Calu3 (cell line): ENCODE measurements at regions not wholly inside any gene's neighbourhood (a gene's known extent, or its start where the extent isn't known, plus 50 kb on each side); places are given as distances from the start of the nearest gene placed in this dataset.

Experiments used
- BruUV-seq: library from RNA; stranded (reverse); fragments of 400-500 nt; replicated peaks from 2 replicates; lab custom pipeline; 2021; lab: Mats Ljungman, UMichigan
- CTCF ChIA-PET: fragments of 300-600 bp; sonication (Branson Sonifier 250); formaldehyde crosslinking; loops from one replicate; lab custom pipeline; 2022; ENCODE audit warnings: antibody characterized with exemption; lab: Charles Lee
- DNase-seq: peaks from one replicate; pipeline ENCODE4 v3.0.0; 2022
- H3K27ac Mint-ChIP-seq: one replicate; pipeline ENCODE4 v1.8.0; 2022; ENCODE audit warnings: mixed read lengths; ENCODE audit not compliant: unreplicated experiment
- H3K27me3 Mint-ChIP-seq: one replicate; pipeline ENCODE4 v1.8.0; 2022; ENCODE audit warnings: mixed read lengths; ENCODE audit not compliant: unreplicated experiment
- H3K36me3 Mint-ChIP-seq: one replicate; pipeline ENCODE4 v1.8.0; 2022; ENCODE audit warnings: mild to moderate bottlenecking, moderate library complexity, mixed read lengths; ENCODE audit not compliant: insufficient read depth, unreplicated experiment
- H3K4me1 Mint-ChIP-seq: one replicate; pipeline ENCODE4 v1.8.0; 2022; ENCODE audit warnings: mild to moderate bottlenecking, low read depth, mixed read lengths; ENCODE audit not compliant: unreplicated experiment
- H3K4me3 Mint-ChIP-seq: one replicate; pipeline ENCODE4 v1.8.0; 2022; ENCODE audit warnings: mild to moderate bottlenecking, low read depth, moderate library complexity, mixed read lengths; ENCODE audit not compliant: unreplicated experiment
- H3K9me3 Mint-ChIP-seq: one replicate; pipeline ENCODE4 v1.8.0; 2022; ENCODE audit warnings: low read depth, mixed read lengths; ENCODE audit not compliant: unreplicated experiment
- intact Hi-C: fragments of 100-400 bp; cut with micrococcal nuclease; formaldehyde crosslinking; loops from one replicate; pipeline ENCODE4 v1.10.0; 2022; ENCODE audit not compliant: unreplicated experiment
- TF ChIP-seq, protein P1 (sequence below): fragments of 200-600 bp; IDR thresholded peaks from one replicate; pipeline ENCODE4 v1.8.0; 2022; ENCODE audit warnings: antibody characterized with exemption; ENCODE audit not compliant: unreplicated experiment

DNA sequence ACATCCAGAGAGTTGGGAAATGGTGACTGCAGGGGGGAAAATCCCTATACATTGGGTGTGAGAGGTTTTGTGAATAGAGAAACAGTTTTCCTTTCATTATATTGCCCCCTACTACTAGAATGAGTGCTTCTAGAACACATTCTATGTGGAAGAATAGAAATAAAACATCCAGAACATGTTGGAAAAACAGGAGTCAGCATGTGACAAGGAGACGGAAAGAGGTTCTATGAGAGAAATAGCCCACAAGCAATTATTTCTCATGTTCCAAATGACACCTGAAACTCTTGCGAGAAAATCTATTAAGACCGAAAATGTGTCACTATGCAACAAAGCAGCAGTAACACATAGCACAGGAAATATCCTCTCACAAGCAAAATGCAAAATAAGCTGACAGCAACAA lies 202.7 kb upstream of the SPOPL start:
- intact Hi-C loops: no loop called here
- no peaks in the 10 kb centered on the region for H3K9me3 Mint-ChIP-seq
- no TSS peak for BruUV-seq
- TF ChIP-seq, protein P1, sequence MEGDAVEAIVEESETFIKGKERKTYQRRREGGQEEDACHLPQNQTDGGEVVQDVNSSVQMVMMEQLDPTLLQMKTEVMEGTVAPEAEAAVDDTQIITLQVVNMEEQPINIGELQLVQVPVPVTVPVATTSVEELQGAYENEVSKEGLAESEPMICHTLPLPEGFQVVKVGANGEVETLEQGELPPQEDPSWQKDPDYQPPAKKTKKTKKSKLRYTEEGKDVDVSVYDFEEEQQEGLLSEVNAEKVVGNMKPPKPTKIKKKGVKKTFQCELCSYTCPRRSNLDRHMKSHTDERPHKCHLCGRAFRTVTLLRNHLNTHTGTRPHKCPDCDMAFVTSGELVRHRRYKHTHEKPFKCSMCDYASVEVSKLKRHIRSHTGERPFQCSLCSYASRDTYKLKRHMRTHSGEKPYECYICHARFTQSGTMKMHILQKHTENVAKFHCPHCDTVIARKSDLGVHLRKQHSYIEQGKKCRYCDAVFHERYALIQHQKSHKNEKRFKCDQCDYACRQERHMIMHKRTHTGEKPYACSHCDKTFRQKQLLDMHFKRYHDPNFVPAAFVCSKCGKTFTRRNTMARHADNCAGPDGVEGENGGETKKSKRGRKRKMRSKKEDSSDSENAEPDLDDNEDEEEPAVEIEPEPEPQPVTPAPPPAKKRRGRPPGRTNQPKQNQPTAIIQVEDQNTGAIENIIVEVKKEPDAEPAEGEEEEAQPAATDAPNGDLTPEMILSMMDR: no peak
- H3K27me3 Mint-ChIP-seq: no peaks in the 10 kb centered on the region
- no peak for DNase-seq
- H3K4me3 Mint-ChIP-seq: no peak overlapping the region
- H3K36me3 Mint-ChIP-seq: no peaks in the 10 kb centered on the region
- peaks cover 17% of the 10 kb centered on the region for H3K4me1 Mint-ChIP-seq
- CTCF ChIA-PET: no interaction called here
- H3K27ac Mint-ChIP-seq: no peak overlapping the region

DNA sequence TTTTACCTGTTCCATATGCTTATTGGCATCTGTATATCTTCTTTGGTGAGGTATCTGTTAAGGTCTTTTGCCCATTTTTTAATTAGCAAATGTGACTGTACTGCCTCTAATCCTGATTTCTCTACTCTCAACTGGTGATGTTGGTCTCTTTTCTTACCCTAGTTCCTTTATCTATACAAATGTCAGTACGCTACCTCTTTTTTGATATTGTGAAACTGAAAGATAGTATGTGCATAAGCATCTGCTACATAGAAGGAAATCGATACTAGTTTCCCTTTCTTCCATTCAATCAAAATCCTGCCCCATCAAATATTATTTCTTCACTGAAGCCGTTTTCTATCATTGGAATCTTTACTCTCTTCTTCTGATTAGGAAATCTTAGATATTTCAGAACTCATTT lies 194.9 kb upstream of the SPOPL start:
- H3K4me3 Mint-ChIP-seq: no peak overlapping the region
- intact Hi-C loops: no loop called here
- H3K4me1 Mint-ChIP-seq: no peaks in the 10 kb centered on the region
- H3K27ac Mint-ChIP-seq: no peak overlapping the region
- H3K27me3 Mint-ChIP-seq: no peaks in the 10 kb centered on the region
- no peaks in the 10 kb centered on the region for H3K36me3 Mint-ChIP-seq
- no peak for DNase-seq
- CTCF ChIA-PET: no interaction called here
- BruUV-seq: no TSS peak
- TF ChIP-seq, protein P1: no peak
- no peaks in the 10 kb centered on the region for H3K9me3 Mint-ChIP-seq

DNA sequence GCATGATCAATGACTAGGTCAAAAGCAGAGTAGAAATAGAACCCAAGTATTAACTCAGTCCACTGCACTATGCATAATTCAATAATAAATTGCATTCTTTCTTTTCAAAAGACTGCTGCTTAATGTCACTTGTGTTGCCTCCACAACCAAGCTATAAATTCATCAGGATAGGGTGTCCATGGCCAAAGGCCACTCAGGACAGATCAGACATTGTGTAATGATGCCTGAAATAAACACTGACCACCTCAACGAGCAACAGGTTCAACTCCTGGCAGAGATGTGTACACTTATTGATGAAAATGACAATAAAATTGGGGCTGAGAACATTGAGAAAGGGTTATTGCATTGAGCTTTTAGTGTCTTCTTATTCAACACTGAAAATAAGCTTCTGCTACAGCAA lies 194.5 kb upstream of the SPOPL start:
- intact Hi-C loops: no loop called here
- no TSS peak for BruUV-seq
- no peak overlapping the region for H3K27ac Mint-ChIP-seq
- H3K4me3 Mint-ChIP-seq: no peak overlapping the region
- no peaks in the 10 kb centered on the region for H3K36me3 Mint-ChIP-seq
- H3K4me1 Mint-ChIP-seq: no peaks in the 10 kb centered on the region
- no peaks in the 10 kb centered on the region for H3K27me3 Mint-ChIP-seq
- H3K9me3 Mint-ChIP-seq: no peaks in the 10 kb centered on the region
- TF ChIP-seq, protein P1: no peak
- DNase-seq: no peak
- CTCF ChIA-PET: no interaction called here

DNA sequence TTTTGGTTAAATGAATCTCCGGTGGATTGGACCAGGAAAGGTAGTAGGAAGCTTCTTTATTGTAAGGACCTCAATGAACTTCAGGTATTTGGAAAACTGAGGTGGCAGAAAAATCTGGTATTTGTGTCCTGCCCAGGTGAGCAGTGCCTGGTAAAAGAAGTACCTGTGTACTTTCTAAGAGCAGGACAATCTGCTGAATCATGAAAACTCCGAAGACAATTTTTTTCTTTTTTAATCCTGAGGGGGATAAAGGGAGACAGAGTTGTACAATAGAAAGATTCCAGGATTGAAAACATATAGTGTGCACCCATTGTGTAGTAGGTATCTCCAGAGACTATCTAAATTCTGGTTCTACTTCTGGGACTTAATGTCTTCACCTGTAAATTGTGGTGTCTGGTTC lies 191.8 kb upstream of the SPOPL start:
- H3K36me3 Mint-ChIP-seq: no peaks in the 10 kb centered on the region
- intact Hi-C loops: no loop called here
- H3K27me3 Mint-ChIP-seq: no peaks in the 10 kb centered on the region
- no peak overlapping the region for H3K4me3 Mint-ChIP-seq
- no TSS peak for BruUV-seq
- H3K9me3 Mint-ChIP-seq: peaks cover 5% of the 10 kb centered on the region
- DNase-seq: no peak
- CTCF ChIA-PET: no interaction called here
- H3K27ac Mint-ChIP-seq: no peak overlapping the region
- no peaks in the 10 kb centered on the region for H3K4me1 Mint-ChIP-seq
- TF ChIP-seq, protein P1: no peak
